ENCODE measurements at regions not wholly inside any gene's neighbourhood (a gene's known extent, or its start where the extent isn't known, plus 50 kb on each side); places are given as distances from the start of the nearest gene placed in this dataset.

DNA sequence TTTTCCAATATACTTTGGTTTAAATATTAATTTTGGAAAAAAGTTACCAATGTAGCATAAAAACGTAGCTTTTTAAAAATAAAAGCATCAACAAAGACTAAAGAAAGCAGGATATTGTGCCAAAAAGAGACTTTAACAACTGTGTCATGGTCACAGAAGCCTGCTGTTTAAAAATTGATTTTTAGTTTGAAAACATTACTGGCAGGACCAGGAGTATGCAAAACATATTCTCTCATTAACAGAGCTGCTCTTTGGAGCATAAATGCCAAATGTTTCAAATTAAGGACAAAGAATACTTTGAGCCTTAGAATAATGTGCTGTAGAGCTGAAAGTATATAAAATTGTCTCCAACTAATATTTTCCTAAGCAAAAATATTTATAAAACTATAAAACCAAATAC, 279.0 kb downstream of the ARAP2 start:
- TF ChIP-seq POLR2A (IDR thresholded peaks at IDR 0.05; ENCODE audit: low read length), result no peak
- TF ChIP-seq GATA1 (IDR thresholded peaks at IDR 0.05; ENCODE audit: low read depth, low read length), result no peak
